Caco-2 (cell line): ENCODE measurements at regions not wholly inside any gene's neighbourhood (a gene's known extent, or its start where the extent isn't known, plus 50 kb on each side); places are given as distances from the start of the nearest gene placed in this dataset.

Experiments
- BruUV-seq: library from RNA; stranded (reverse); fragments of 400-500 nt; replicated peaks from 2 replicates; lab custom pipeline; 2021; lab: Mats Ljungman, UMichigan
- CTCF ChIA-PET: fragments of 300-600 bp; sonication (Branson Sonifier 250); formaldehyde crosslinking; loops from one replicate; lab custom pipeline; 2022; ENCODE audit warnings: antibody characterized with exemption; lab: Charles Lee
- POLR2A ChIA-PET: fragments of 300-600 bp; sonication (Branson Sonifier 250); formaldehyde crosslinking; loops from one replicate; lab custom pipeline; 2022; ENCODE audit warnings: antibody characterized with exemption; lab: Charles Lee
- DNase-seq, 2 experiments: peaks; one replicate each; pipeline versions ENCODE4 v3.0.0 to v3.0.0-alpha.2; 2020 to 2022
- H3K27me3 ChIP-seq: replicated peaks from 2 replicates; pipeline ENCODE4 v1.6.0; 2011; ENCODE audit warnings: low read length; ENCODE audit not compliant: control insufficient read depth, insufficient read depth
- H3K36me3 ChIP-seq: 2 replicates; pipeline ENCODE4 v1.5.1; 2011; ENCODE audit warnings: low read length; ENCODE audit not compliant: control insufficient read depth, insufficient read depth
- H3K4me1 ChIP-seq: fragments of 250-450 bp; sonication (Bioruptor Pico); 2 replicates; pipeline ENCODE4 v1.5.1; 2020; ENCODE audit warnings: mild to moderate bottlenecking
- H3K4me3 ChIP-seq: 2 replicates; pipeline ENCODE4 v1.5.1; 2011; ENCODE audit warnings: low read depth, mild to moderate bottlenecking, control low read depth, low read length
- H3K9me3 ChIP-seq: fragments of 250-450 bp; sonication (Bioruptor Pico); 2 replicates; pipeline ENCODE4 v1.5.1; 2020; ENCODE audit warnings: mild to moderate bottlenecking, moderate library complexity
- H3K27ac Mint-ChIP-seq: one replicate; pipeline ENCODE4 v1.8.0; 2022; ENCODE audit warnings: mixed read lengths; ENCODE audit not compliant: unreplicated experiment
- H3K27me3 Mint-ChIP-seq: one replicate; pipeline ENCODE4 v1.8.0; 2022; ENCODE audit warnings: mixed read lengths; ENCODE audit not compliant: insufficient read depth, unreplicated experiment
- H3K36me3 Mint-ChIP-seq: one replicate; pipeline ENCODE4 v1.8.0; 2022; ENCODE audit warnings: mild to moderate bottlenecking, mixed read lengths; ENCODE audit not compliant: insufficient read depth, unreplicated experiment
- H3K4me1 Mint-ChIP-seq: one replicate; pipeline ENCODE4 v1.8.0; 2022; ENCODE audit warnings: low read depth, mixed read lengths; ENCODE audit not compliant: unreplicated experiment
- H3K4me3 Mint-ChIP-seq: one replicate; pipeline ENCODE4 v1.8.0; 2022; ENCODE audit warnings: mild to moderate bottlenecking, moderate library complexity, mixed read lengths; ENCODE audit not compliant: unreplicated experiment
- H3K9me3 Mint-ChIP-seq: one replicate; pipeline ENCODE4 v1.8.0; 2022; ENCODE audit warnings: mixed read lengths; ENCODE audit not compliant: unreplicated experiment
- CTCF ChIP-seq, 2 experiments: fragments of 200-600 bp in 1 of 2; IDR thresholded peaks; 1 replicate in 1 of 2; 2 replicates in 1 of 2; pipeline versions ENCODE4 v1.5.1 to v1.8.0; 2011 to 2022; ENCODE audit warnings: antibody characterized with exemption in 1 of 2, control low read depth in 1 of 2, inconsistent platforms in 1 of 2, low read depth in 1 of 2, low read length in 1 of 2, mild to moderate bottlenecking in 1 of 2, moderate library complexity in 1 of 2; ENCODE audit not compliant: insufficient read depth in 1 of 2, severe bottlenecking in 1 of 2, unreplicated experiment in 1 of 2
- intact Hi-C: fragments of 100-400 bp; cut with micrococcal nuclease; formaldehyde crosslinking; loops from one replicate; pipeline ENCODE4 v1.10.0; 2022; ENCODE audit not compliant: unreplicated experiment

- H3K27me3 Mint-ChIP-seq: no peaks in the 10 kb centered on the region
- Histone ChIP-seq H3K4me1 (no peaks in the 10 kb centered on the region), H3K27me3 (no peaks in the 10 kb centered on the region), H3K9me3 (no peaks in the 10 kb centered on the region), H3K36me3 (no peaks in the 10 kb centered on the region), H3K4me3 (no peak overlapping the region)
- H3K36me3 Mint-ChIP-seq: no peaks in the 10 kb centered on the region
- H3K4me3 Mint-ChIP-seq: no peak overlapping the region
- peaks cover 5% of the 10 kb centered on the region for H3K9me3 Mint-ChIP-seq
- POLR2A ChIA-PET: no interaction called here
- intact Hi-C loops: no loop called here
- BruUV-seq: no TSS peak
- no peak overlapping the region for H3K27ac Mint-ChIP-seq
- CTCF ChIA-PET: no interaction called here
- no peak for TF ChIP-seq CTCF (IDR thresholded peaks at IDR 0.05; ENCODE audit: insufficient read depth in 1 of 2, low read depth in 1 of 2, low read length in 1 of 2, severe bottlenecking in 1 of 2, unreplicated experiment in 1 of 2)
- no peak for DNase-seq
- H3K4me1 Mint-ChIP-seq: peaks cover 10% of the 10 kb centered on the region
Measured at GRCh38 chr6:21986703-21987102, 310.1 kb downstream of the PRL start.

GRCh38 chr6:21987501-21987957 lies 309.3 kb downstream of the PRL start:
- ChIA-PET CTCF (no interaction called here), POLR2A (no interaction called here)
- DNase-seq: peak; percentile 6 to 55
- intact Hi-C loops: no loop called here
- Histone ChIP-seq H3K4me1 (no peaks in the 10 kb centered on the region), H3K9me3 (no peaks in the 10 kb centered on the region), H3K27me3 (no peaks in the 10 kb centered on the region), H3K4me3 (no peak overlapping the region), H3K36me3 (no peaks in the 10 kb centered on the region)
- H3K27me3 Mint-ChIP-seq: no peaks in the 10 kb centered on the region
- H3K9me3 Mint-ChIP-seq: no peaks in the 10 kb centered on the region
- TF ChIP-seq CTCF (IDR thresholded peaks at IDR 0.05; ENCODE audit: insufficient read depth in 1 of 2, low read depth in 1 of 2, low read length in 1 of 2, severe bottlenecking in 1 of 2, unreplicated experiment in 1 of 2): no peak
- no peak overlapping the region for H3K27ac Mint-ChIP-seq
- H3K4me1 Mint-ChIP-seq: peaks cover 17% of the 10 kb centered on the region
- H3K36me3 Mint-ChIP-seq: no peaks in the 10 kb centered on the region
- H3K4me3 Mint-ChIP-seq: peak overlapping the region; percentile 47
- BruUV-seq: no TSS peak

- intact Hi-C loops: no loop called here
- no peak overlapping the region for H3K4me3 ChIP-seq
- peaks cover 9% of the 10 kb centered on the region for H3K9me3 Mint-ChIP-seq
- peaks cover 17% of the 10 kb centered on the region for H3K4me1 Mint-ChIP-seq
- CTCF ChIA-PET: no interaction called here
- no peak for TF ChIP-seq CTCF (IDR thresholded peaks at IDR 0.05; ENCODE audit: insufficient read depth in 1 of 2, low read depth in 1 of 2, low read length in 1 of 2, severe bottlenecking in 1 of 2, unreplicated experiment in 1 of 2)
- POLR2A ChIA-PET: no interaction called here
- H3K27me3 Mint-ChIP-seq: no peaks in the 10 kb centered on the region
- no peak overlapping the region for H3K27ac Mint-ChIP-seq
- H3K9me3 ChIP-seq: no peaks in the 10 kb centered on the region
- no peaks in the 10 kb centered on the region for H3K36me3 ChIP-seq
- no TSS peak for BruUV-seq
- no peaks in the 10 kb centered on the region for H3K27me3 ChIP-seq
- H3K4me3 Mint-ChIP-seq: no peak overlapping the region
- no peaks in the 10 kb centered on the region for H3K36me3 Mint-ChIP-seq
- no peak for DNase-seq
- no peaks in the 10 kb centered on the region for H3K4me1 ChIP-seq
Measured at GRCh38 chr6:21990577-21990976, 306.3 kb downstream of the PRL start.
